Heart right ventricle (tissue), 16 donors: ENCODE measurements at regions not wholly inside any gene's neighbourhood (a gene's known extent, or its start where the extent isn't known, plus 50 kb on each side); places are given as distances from the start of the nearest gene placed in this dataset.

Experiments
- ATAC-seq, 8 donors: fragments of 200-7000 bp; cut with Tn5 transposase; one replicate each; pipeline ENCODE4 v1.9.1; 2020; ENCODE audit warnings: mild to moderate bottlenecking in 8 of 8, moderate library complexity in 8 of 8, moderate number of reproducible peaks in 1 of 8
- DNase-seq, 2 donors: peaks; one replicate each; pipeline ENCODE4 v3.0.0-alpha.2; 2020
- H3K27ac ChIP-seq, 10 donors: fragments of 200-600 bp; sonication (generic) in 2 of 10; one replicate each; pipeline versions ENCODE4 v1.5.0 to v1.8.0; 2020 to 2022; ENCODE audit warnings: mild to moderate bottlenecking in 3 of 10
- H3K27me3 ChIP-seq, 7 donors: fragments of 200-600 bp; one replicate each; pipeline ENCODE4 v1.8.0; 2021 to 2022; ENCODE audit warnings: mild to moderate bottlenecking in 2 of 7
- H3K36me3 ChIP-seq, 9 donors: fragments of 200-600 bp; sonication (generic) in 1 of 9; one replicate each; pipeline versions ENCODE4 v1.5.0 to v1.8.0; 2020 to 2022; ENCODE audit warnings: mild to moderate bottlenecking in 2 of 9
- H3K4me1 ChIP-seq, 9 donors: fragments of 200-600 bp; sonication (generic) in 1 of 9; one replicate each; pipeline versions ENCODE4 v1.5.0 to v1.8.0; 2020 to 2022; ENCODE audit warnings: mild to moderate bottlenecking in 4 of 9
- H3K4me3 ChIP-seq, 10 donors: fragments of 200-600 bp; sonication (generic) in 2 of 10; one replicate each; pipeline versions ENCODE4 v1.5.0 to v1.8.0; 2020 to 2022; ENCODE audit warnings: mild to moderate bottlenecking in 7 of 10, moderate library complexity in 2 of 10
- H3K9me3 ChIP-seq, 11 donors: fragments of 200-600 bp in 10 of 11; sonication (generic) in 2 of 11; one replicate each; pipeline versions ENCODE4 v1.5.0 to v1.8.0; 2013 to 2022; ENCODE audit warnings: mild to moderate bottlenecking in 2 of 11, control low read depth in 1 of 11, moderate library complexity in 1 of 11
- WGBS, 2 donors: extraction: QIAGEN DNeasy Blood & Tissue Kit; methylation state at CpG; one replicate each; pipeline ENCODE4 v1.1.7; 2013; ENCODE audit warnings: inconsistent platforms in 1 of 2; 5-methylcytosine and 5-hydroxymethylcytosine counted together
- intact Hi-C, 10 donors: fragments of 100-400 bp; cut with DNase I; formaldehyde crosslinking; loops; one replicate each; pipeline versions ENCODE4 v1.11.1 to v1.14.2; 2022
- TF ChIP-seq, protein P1 (sequence below), 9 donors: fragments of 200-600 bp; sonication (generic) in 2 of 9; IDR thresholded peaks; one replicate each; pipeline versions ENCODE4 v1.5.0 to v1.8.0; 2021 to 2022; ENCODE audit warnings: antibody characterized with exemption in 9 of 9, mild to moderate bottlenecking in 5 of 9, moderate library complexity in 1 of 9
- donor health status: Arrhythmogenic right ventricular cardiomyopathy.
- donor health status: ischemic (EF 13 %, LVEDD 7.1; RV severe dilation, severe dysfunction).
- donor health status: healthy with polysubstance abuse.
- donor health status: DM: no; HTN: yes; CAD: no.
- donor health status: DM: no; HTN: no; CAD: no.
- donor health status: ischemic (EF 25% LVEDD 6.9; RV normal size, moderate dysfunction).
- donor health status: ischemic (EF 25% LVEDD 5.7; RV mildly dilated, moderate dysfunction).
- donor health status: healthy.
- donor health status: DM: yes; HTN: yes; CAD: no.
- donor health status: Ischemic cardiomyopathy.
- donor health status: ischemic (EF 35%, LVEDD 5.7; RV mildly dilated, moderate dysfunction).
- donor health status: nonischemic (EF 11% LVEDD 7.7; RV severe dilation, severe dysfunction).
- donor health status: DM: yes; HTN: yes; CAD: no.
- donor health status: PGD.
- donor health status: ischemic (EF 29% LVEDD 5.4; RV normal size, mild dysfunction).
- donor health status: nonischemic (EF 23%, LVEDD 6.1; RV moderate dilation, normal function).

DNA sequence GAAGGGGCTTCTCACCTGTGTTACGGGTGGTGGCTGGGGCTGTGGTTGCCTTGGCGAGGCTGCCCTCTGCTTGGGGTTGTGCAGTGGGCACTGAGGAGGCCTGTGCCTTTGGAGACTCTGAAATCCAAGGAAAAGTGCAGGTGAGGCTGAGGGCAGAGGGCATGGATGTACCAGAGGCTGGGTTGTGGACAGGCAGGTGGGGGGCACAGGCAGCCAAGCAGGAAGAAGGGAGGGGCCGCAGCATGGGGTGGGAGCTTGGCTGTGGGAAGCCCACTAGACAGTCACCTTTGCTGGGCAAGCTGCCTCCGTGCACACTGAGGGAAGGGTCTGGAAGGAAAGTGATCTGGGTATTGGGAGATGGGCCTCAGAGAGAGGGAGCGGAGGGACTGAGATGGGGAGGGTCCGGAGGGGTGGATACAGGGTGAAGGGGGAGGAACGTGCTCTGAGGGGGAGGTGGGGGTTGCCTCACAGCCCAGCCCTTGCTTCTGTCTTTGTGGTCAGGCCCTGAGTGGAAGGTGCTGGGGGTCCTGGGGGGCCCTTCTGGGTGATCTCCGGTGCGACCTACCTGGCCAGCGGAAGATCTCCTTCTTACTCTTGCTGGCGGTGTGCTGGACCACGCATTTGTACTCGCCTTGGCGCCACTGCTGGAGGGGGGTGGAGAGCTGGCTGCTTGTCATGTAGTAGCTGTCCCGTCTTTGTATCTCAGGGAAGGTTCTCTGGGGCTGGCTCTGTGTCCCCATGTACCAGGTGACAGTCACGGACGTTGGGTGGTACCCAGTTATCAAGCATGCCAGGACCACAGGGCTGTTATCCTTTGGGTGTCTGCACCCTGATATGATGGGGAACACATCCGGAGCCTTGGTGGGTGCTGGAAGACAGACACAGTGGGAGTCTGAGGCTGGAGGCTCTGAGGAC, 318.7 kb downstream of the TMEM121 start:
- no peaks in the 10 kb centered on the region for H3K36me3 ChIP-seq
- DNase-seq = peak in 1 of 2 donors; percentile 2

DNA sequence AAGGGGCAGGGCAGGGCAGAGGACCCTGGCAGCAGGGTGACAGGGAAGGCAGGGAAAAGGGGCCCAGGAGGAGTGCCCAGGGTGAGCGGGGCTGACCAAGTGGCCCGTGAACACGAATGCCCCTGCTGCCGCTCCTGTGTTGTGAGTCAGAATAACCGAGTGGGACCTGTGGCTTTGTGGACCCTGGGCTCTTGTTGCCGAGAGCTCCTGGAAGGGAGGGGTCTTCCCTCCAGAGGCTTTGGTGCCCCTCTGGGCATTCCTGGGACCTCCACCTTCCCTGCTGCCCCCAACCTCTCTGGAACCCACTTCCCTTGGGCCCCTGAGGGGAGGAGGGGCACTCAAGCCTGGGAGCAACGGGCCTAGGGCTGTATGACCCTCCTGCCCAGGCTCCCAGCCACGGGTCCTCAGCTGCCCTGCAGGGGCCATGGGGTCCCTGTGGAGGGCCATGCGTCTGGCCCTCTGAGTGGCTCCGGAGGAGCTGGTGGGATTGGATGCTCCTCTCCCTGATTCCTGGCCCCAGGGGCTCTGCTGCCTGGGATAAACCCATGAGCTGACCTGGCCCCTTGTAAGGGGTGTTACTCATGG, 319.4 kb downstream of the TMEM121 start:
- TF ChIP-seq, protein P1, sequence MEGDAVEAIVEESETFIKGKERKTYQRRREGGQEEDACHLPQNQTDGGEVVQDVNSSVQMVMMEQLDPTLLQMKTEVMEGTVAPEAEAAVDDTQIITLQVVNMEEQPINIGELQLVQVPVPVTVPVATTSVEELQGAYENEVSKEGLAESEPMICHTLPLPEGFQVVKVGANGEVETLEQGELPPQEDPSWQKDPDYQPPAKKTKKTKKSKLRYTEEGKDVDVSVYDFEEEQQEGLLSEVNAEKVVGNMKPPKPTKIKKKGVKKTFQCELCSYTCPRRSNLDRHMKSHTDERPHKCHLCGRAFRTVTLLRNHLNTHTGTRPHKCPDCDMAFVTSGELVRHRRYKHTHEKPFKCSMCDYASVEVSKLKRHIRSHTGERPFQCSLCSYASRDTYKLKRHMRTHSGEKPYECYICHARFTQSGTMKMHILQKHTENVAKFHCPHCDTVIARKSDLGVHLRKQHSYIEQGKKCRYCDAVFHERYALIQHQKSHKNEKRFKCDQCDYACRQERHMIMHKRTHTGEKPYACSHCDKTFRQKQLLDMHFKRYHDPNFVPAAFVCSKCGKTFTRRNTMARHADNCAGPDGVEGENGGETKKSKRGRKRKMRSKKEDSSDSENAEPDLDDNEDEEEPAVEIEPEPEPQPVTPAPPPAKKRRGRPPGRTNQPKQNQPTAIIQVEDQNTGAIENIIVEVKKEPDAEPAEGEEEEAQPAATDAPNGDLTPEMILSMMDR (IDR thresholded peaks at IDR 0.05) = no peak
- 80 to 87% methylated on average over 10 of the region's 10 CpGs for WGBS, 2 donors
- no peaks in the 10 kb centered on the region for H3K36me3 ChIP-seq
- no peaks in the 10 kb centered on the region for H3K4me1 ChIP-seq
- intact Hi-C loops = no loop called here
- no peak for DNase-seq
- no peak for ATAC-seq
- H3K27ac ChIP-seq = no peak overlapping the region
- H3K9me3 ChIP-seq = peaks cover 0 to 8% (median 0%) of the 10 kb centered on the region in 11 donors
- peaks cover 0 to 28% (median 0%) of the 10 kb centered on the region in 7 donors for H3K27me3 ChIP-seq
- no peak overlapping the region for H3K4me3 ChIP-seq

More for the DNA sequence above, 318.7 kb downstream of the TMEM121 start:
- no peaks in the 10 kb centered on the region for H3K4me1 ChIP-seq
- H3K27me3 ChIP-seq = peaks cover 0 to 31% (median 0%) of the 10 kb centered on the region in 7 donors
- TF ChIP-seq, protein P1 (IDR thresholded peaks at IDR 0.05) = no peak
- 83 to 88% methylated on average over 18 of the region's 18 CpGs for WGBS, 2 donors
- peaks cover 0 to 8% (median 0%) of the 10 kb centered on the region in 11 donors for H3K9me3 ChIP-seq
- ATAC-seq = no peak
- no peak overlapping the region for H3K27ac ChIP-seq
- intact Hi-C loops = no loop called here
- H3K4me3 ChIP-seq = no peak overlapping the region

DNA sequence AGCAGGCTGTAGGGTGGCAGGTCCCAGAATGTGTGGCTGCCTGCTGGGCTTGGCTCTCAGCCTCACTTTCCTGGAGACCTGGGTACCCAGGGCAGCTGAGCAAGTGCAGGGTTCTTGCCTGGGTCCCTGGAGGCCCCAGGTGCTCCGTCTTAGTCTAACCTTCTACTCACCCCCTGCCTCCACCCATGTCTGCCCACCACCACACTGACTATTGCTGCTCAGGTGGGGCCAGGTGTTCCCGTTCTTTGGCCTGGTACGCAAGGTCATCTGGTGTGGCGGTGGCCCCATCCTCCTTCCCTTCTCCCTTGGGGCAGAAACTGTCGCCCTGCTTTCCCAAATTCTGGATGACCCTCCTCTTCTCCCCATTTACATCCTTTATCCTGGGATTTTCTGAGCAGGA, 319.9 kb downstream of the TMEM121 start:
- no peaks in the 10 kb centered on the region for H3K4me1 ChIP-seq
- H3K4me3 ChIP-seq = no peak overlapping the region
- H3K36me3 ChIP-seq = no peaks in the 10 kb centered on the region
- intact Hi-C loops = no loop called here
- H3K9me3 ChIP-seq = peaks cover 0 to 8% (median 0%) of the 10 kb centered on the region in 11 donors
- no peak for ATAC-seq
- 66 to 80% methylated on average over 5 of the region's 5 CpGs for WGBS, 2 donors
- peaks cover 0 to 23% (median 0%) of the 10 kb centered on the region in 7 donors for H3K27me3 ChIP-seq
- no peak overlapping the region for H3K27ac ChIP-seq
- TF ChIP-seq, protein P1 (IDR thresholded peaks at IDR 0.05) = no peak
- no peak for DNase-seq

DNA sequence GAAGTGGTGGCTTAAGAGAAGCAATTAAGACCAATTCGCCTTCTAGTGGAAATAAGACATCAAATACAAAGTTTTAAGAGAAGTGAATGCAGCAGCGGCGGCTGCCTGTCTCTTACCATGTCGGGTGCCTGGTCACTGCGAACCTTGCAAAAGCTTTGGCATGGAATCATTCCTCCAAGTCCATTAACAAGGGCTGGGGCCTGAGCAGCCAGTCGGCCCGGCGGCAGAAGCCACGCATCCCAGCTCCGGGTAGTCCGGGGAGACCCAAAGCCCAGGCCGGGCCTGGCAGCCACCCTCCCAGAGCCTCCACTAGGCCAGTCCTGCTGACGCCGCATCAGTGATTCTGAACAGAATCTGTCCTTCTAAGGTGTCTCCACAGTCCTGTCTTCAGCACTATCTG, 321.0 kb downstream of the TMEM121 start:
- H3K4me3 ChIP-seq = no peak overlapping the region
- peaks cover 0 to 8% (median 0%) of the 10 kb centered on the region in 11 donors for H3K9me3 ChIP-seq
- no peaks in the 10 kb centered on the region for H3K36me3 ChIP-seq
- no peak for ATAC-seq
- H3K27me3 ChIP-seq = peaks cover 0 to 20% (median 0%) of the 10 kb centered on the region in 7 donors
- intact Hi-C loops = no loop called here
- H3K4me1 ChIP-seq = no peaks in the 10 kb centered on the region
- no peak for DNase-seq
- WGBS, 2 donors = 82 to 88% methylated on average over 14 of the region's 14 CpGs
- TF ChIP-seq, protein P1 (IDR thresholded peaks at IDR 0.05) = no peak
- H3K27ac ChIP-seq = no peak overlapping the region
